HG02885 (cell line): ENCODE measurements at regions not wholly inside any gene's neighbourhood (a gene's known extent, or its start where the extent isn't known, plus 50 kb on each side); places are given as distances from the start of the nearest gene placed in this dataset.

Source experiments
- ATAC-seq: cut with Tn5 transposase; IDR thresholded peaks from one replicate; pipeline ENCODE4 v1.9.1; 2021; ENCODE audit warnings: mild to moderate bottlenecking; ENCODE audit not compliant: unreplicated experiment, poor library complexity

GRCh38 chr15:98375513-98376340, 272.6 kb upstream of the IGF1R start:
- ATAC-seq, result no peak

DNA sequence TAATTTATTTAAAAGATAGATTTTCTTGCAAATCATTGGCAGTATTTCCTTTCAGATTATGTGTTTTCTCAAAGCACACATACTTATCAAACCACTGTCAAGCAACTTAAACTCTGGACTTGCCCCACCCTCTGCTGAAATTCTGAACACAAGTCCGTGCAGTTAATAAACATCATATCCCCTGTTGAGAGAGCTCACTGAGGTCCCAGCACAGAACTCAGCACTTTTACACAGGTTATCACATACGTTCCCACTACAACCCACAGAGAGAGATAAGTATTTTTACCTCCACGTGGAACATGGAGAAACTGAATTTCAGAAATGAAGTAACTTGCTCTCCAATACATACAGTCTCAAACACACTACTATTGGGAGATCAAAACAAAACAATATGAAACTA, 267.6 kb upstream of the IGF1R start:
- no peak for ATAC-seq

DNA sequence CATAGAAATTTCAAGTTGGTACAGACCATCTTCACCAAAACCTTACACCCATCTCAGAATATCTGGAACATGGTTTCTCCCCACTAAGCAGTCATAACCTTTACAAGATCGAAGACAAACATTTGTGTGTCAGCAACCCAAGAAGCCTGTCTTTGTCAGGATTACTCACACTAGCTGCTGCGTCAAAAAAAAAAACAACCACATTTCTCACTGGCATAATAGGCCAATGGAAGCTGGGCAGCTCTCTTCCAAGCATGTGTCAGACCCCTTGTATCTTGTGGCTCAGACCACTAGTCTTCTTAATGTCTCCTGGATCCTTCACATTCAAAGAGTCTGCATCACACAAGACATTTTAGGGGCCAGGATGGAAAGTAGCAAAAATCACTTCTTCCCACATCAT, 266.9 kb upstream of the IGF1R start:
- ATAC-seq, result no peak

GRCh38 chr15:98382139-98382538, 266.2 kb upstream of the IGF1R start:
- no peak for ATAC-seq

DNA sequence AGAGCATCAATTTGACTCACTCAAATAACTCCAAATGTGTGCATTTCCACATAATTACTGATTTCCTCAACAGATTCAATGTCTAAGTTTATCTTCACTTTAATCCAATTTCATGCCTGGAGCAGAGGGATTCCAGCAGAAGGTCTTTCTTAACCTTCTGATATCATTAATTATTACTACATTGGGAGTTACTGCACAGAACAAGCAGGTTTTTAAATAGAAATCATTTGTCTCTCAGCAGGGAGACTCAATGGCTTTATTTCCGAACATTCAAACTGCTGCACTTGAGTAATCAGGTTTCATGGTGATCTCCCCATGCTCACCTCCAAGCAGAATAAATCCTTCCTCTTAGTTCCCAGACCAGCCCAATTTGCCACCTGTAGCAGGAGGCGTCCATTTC, 264.8 kb upstream of the IGF1R start:
- no peak for ATAC-seq

- no peak for ATAC-seq
Observed at GRCh38 chr15:98384328-98385029, 263.9 kb upstream of the IGF1R start.

DNA sequence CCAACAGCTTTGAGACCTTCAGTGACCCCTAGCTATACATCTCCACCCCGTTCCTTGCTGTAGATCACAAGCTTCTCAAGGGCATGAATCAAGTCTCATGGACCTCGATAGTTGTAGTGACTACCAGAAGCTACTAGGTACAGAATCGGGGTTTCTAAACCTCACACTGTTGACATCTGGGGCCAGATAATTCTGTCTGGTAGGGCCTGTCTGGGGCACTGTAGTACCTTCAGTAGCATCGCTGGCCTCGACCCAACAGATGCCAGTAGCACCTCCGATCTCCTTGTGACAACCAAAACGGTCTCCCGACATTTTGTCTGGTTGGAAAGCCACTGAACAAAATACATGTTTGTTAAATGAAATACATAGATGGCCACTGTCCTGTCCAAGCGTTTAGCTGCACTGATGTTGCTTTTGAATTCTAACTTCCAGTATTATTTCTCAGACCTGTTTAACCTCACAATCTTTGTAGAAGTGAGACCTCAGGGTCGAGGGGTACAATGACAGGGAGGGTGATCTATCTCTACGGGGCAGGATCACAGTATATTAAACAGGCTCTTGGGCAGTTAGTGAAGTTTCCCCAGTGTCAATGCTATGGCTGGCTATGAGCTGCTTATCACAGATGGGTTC, 262.5 kb upstream of the IGF1R start:
- no peak for ATAC-seq

DNA sequence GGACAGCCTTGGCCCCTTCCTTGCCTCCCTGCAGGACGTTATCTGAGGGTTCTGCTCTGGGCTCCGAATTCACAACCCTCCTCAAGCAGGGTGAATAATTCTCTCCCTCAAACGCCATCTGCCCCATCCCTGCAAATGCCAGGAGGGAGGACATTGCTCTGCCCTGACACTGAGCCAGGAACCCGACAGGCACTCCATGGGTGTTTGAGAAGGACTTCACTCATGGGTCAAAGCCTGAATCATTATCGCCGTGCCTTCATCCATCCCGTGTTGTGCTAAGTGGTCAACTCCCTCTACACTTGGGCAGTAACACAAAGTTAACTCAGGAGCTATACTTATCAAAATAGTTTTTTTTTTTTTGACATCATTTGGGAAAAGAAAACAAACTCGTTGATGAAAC, 261.8 kb upstream of the IGF1R start:
- no peak for ATAC-seq

GRCh38 chr15:98387866-98388265, 260.5 kb upstream of the IGF1R start:
- ATAC-seq, result no peak

- no peak for ATAC-seq
Observed at GRCh38 chr15:98390946-98391530, 257.3 kb upstream of the IGF1R start.

- ATAC-seq, result no peak
Observed at GRCh38 chr15:98391568-98391967, 256.8 kb upstream of the IGF1R start.

- no peak for ATAC-seq
Observed at GRCh38 chr15:98393471-98393870, 254.9 kb upstream of the IGF1R start.

GRCh38 chr15:98394546-98394945, 253.8 kb upstream of the IGF1R start:
- ATAC-seq, result no peak

DNA sequence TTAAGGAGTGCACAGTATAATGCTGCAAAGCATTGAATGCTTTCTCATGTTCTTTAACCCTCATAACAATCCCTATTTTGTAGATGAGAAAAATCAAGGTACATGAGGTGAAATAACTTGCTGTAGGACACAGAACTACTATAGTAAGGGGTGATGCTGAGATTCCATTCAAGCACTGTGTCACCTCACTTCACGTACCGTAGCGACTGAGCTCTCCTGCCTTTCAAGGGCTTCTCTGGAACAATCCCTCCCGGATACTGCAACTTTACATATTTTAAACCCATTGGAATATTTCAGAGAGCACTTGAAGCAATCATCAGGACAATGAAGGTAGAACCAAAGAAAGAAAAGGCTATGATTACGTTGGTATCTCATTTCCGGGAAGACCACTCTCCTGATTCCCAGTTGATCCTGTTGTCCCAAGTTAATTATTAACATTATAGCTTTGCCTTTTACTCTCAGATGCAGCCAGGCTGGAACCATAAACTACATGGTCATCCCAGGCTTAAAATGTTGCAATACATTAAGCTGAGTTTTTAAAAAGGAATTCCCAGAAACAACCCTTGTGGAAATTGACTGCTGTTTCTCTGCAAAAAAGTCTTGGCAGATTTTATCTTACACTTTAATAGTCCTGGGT, 252.2 kb upstream of the IGF1R start:
- no peak for ATAC-seq

DNA sequence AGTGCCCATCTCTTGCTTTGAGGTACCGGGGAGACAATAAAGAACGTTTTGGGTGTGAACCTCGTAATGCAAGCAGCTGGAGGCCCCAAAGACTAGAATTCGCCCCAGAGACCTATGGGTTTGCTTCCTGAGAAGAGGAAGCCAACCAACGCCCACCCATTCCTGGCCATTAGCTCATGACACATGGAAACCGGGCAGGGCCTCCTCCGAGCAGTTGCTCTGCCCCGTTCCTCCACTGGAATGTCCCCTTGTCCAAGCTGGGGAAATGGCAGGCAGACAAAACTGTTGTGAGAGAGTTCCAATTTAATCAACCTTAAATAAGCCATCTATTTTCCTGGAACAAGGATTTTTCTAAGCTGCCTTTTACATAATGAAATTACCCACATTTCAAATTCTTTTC, 250.9 kb upstream of the IGF1R start:
- no peak for ATAC-seq

- ATAC-seq, result no peak
Observed at GRCh38 chr15:98398056-98398455, 250.3 kb upstream of the IGF1R start.

- ATAC-seq, result no peak
Observed at GRCh38 chr15:98398886-98399285, 249.5 kb upstream of the IGF1R start.

DNA sequence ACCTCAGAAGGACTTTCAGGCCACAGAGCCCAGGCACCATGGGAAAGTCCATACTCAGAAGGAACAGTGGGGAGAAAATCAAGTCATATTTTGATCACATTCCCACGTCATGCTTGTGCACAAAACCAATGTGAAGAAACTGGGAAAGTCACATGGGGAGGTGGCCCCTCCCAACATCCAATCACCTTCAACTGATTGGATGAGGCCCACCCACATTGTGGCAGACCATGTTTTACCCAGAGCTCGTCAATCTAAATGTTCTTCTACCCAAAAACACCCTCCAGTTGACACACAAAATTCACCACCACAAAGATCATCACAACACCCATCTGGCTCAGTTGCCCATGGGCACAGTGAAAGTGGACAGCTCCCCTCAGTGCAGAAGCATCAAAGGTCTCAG, 248.2 kb upstream of the IGF1R start:
- no peak for ATAC-seq

DNA sequence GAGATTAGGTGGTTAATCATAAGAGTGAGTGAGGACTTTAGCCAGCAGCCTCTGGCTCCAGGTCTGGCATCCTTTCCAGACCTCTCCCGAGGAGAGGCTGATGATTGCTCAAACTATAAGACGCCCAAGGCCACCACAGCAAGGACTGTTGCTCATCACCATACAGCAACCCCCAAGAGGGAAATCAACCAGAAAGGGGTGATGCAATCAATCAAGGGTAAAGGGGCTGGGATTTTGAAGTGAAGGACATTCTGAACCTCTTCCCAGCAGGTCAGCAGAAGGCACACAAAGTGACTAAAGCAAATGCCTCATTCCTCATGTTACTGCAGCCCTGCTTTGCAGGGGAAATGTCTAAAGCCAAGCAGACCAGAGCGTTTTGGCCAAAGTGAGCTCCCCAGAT, 247.3 kb upstream of the IGF1R start:
- no peak for ATAC-seq

DNA sequence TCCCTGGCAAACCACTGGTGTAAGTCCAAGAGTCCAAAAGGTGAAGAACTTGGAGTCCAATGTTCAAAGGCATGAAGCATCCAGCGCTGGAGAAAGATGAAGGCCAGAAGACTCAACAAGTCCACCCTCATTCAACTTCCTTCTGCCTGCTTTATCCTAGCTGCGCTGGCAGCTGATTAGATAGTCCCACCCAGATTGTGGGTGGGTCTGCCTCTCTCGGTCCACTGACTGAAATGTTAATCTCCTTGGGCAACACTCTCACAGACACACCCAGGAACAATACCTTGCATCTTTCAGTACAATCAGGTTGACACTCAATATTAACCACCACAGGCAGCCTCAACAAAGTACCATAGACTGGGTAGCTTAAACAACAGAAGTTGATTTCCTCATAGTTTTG, 245.9 kb upstream of the IGF1R start:
- ATAC-seq, result no peak

DNA sequence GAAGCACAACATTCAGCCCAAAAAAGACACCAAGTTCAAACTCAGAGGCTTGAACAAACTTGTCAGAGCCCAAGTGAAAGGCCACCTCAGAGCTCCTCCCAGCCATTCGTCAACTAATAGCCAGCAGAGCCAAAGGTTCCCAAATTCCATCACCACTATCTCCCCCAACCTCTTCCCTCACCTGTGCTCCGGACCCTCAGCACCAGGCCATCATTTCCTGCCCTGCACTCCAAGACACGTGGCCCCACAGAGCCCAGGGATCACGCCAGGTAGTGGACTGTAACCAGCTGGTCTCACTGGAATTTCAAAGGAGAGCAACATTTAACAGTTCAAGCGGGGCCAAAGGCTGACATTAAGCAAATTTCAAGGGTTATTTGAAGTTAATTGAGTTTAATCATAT, 245.2 kb upstream of the IGF1R start:
- ATAC-seq, result no peak
